ENCODE measurements at regions not wholly inside any gene's neighbourhood (a gene's known extent, or its start where the extent isn't known, plus 50 kb on each side); places are given as distances from the start of the nearest gene placed in this dataset.

- no peaks in the 10 kb centered on the region for H3K4me1 Mint-ChIP-seq (ENCODE audit: low read depth, unreplicated experiment)
- H3K27ac Mint-ChIP-seq (ENCODE audit: unreplicated experiment): no peak overlapping the region
- no peak for TF ChIP-seq CTCF (IDR thresholded peaks at IDR 0.05; ENCODE audit: partially characterized antibody, unreplicated experiment)
- no peak for DNase-seq
- H3K36me3 Mint-ChIP-seq (ENCODE audit: unreplicated experiment): no peaks in the 10 kb centered on the region
- no peaks in the 10 kb centered on the region for H3K27me3 Mint-ChIP-seq (ENCODE audit: unreplicated experiment)
- H3K4me3 Mint-ChIP-seq (ENCODE audit: unreplicated experiment): no peak overlapping the region
- H3K9me3 Mint-ChIP-seq (ENCODE audit: unreplicated experiment): peaks cover 1% of the 10 kb centered on the region
Measured at GRCh38 chr9:16924311-16924915, 53.9 kb upstream of the BNC2 start.

- Mint-ChIP-seq H3K4me1 (ENCODE audit: low read depth, unreplicated experiment) (no peaks in the 10 kb centered on the region), H3K27ac (ENCODE audit: unreplicated experiment) (no peak overlapping the region), H3K4me3 (ENCODE audit: unreplicated experiment) (no peak overlapping the region), H3K9me3 (ENCODE audit: unreplicated experiment) (peaks cover 3% of the 10 kb centered on the region), H3K36me3 (ENCODE audit: unreplicated experiment) (no peaks in the 10 kb centered on the region), H3K27me3 (ENCODE audit: unreplicated experiment) (no peaks in the 10 kb centered on the region)
- no peak for TF ChIP-seq CTCF (IDR thresholded peaks at IDR 0.05; ENCODE audit: partially characterized antibody, unreplicated experiment)
- DNase-seq: no peak
Measured at GRCh38 chr9:16921855-16922254, 51.4 kb upstream of the BNC2 start.

Data from glutamatergic neuron (in vitro differentiated cells).